CD4-positive, alpha-beta T cell (primary cell): ENCODE measurements at regions not wholly inside any gene's neighbourhood (a gene's known extent, or its start where the extent isn't known, plus 50 kb on each side); places are given as distances from the start of the nearest gene placed in this dataset.

ENCODE experiments used
- ATAC-seq: fragments of 200-7000 bp; cut with Tn5 transposase; one replicate; pipeline ENCODE4 v1.10.0; 2022; ENCODE audit warnings: mild to moderate bottlenecking; ENCODE audit not compliant: poor library complexity
- CTCF ChIA-PET: fragments of 350-600 bp; sonication (Branson Sonifier 250); formaldehyde crosslinking; loops from one replicate; lab custom pipeline; 2021; ENCODE audit warnings: antibody characterized with exemption, inconsistent platforms; lab: Charles Lee
- POLR2A ChIA-PET: fragments of 350-600 bp; sonication (Branson Sonifier 250); formaldehyde crosslinking; loops from one replicate; lab custom pipeline; 2021; ENCODE audit warnings: antibody characterized with exemption, inconsistent platforms; lab: Charles Lee
- DNase-seq, 14 experiments: peaks; one replicate each; pipeline ENCODE4 v3.0.0-alpha.2; 2013 to 2020; ENCODE audit warnings: mixed read lengths in 2 of 14
- H3K27ac ChIP-seq, 2 donors: one replicate each; pipeline versions ENCODE4 v1.5.1 to v1.7.0; 2013; ENCODE audit warnings: low read length in 2 of 2, low read depth in 1 of 2, mild to moderate bottlenecking in 1 of 2
- H3K27me3 ChIP-seq, 2 experiments: 1 replicate in 1 of 2; 2 replicates in 1 of 2; pipeline versions ENCODE4 v1.6.1 to v1.7.0; 2013; ENCODE audit warnings: low read length in 2 of 2, control low read depth in 1 of 2, mild to moderate bottlenecking in 1 of 2, moderate library complexity in 1 of 2; ENCODE audit not compliant: insufficient read depth in 2 of 2, control insufficient read depth in 1 of 2
- H3K36me3 ChIP-seq: one replicate; pipeline ENCODE4 v1.6.1; 2013; ENCODE audit warnings: low read length, control low read depth; ENCODE audit not compliant: insufficient read depth
- H3K4me1 ChIP-seq: one replicate; pipeline ENCODE4 v1.6.1; 2013; ENCODE audit warnings: low read length, control low read depth; ENCODE audit not compliant: insufficient read depth
- H3K4me3 ChIP-seq: one replicate; pipeline ENCODE4 v1.5.1; 2013; ENCODE audit warnings: mild to moderate bottlenecking, low read length, moderate library complexity
- H3K9me3 ChIP-seq, 2 experiments: 1 replicate in 1 of 2; 2 replicates in 1 of 2; pipeline versions ENCODE4 v1.6.1 to v1.7.0; 2013; ENCODE audit warnings: low read length in 2 of 2, mild to moderate bottlenecking in 2 of 2, control low read depth in 1 of 2, moderate library complexity in 1 of 2; ENCODE audit not compliant: control insufficient read depth in 1 of 2, insufficient read depth in 1 of 2
- H3K27ac Mint-ChIP-seq: one replicate; pipeline ENCODE4 v1.8.0; 2020; ENCODE audit warnings: mixed read lengths
- H3K27me3 Mint-ChIP-seq: one replicate; pipeline ENCODE4 v1.8.0; 2021; ENCODE audit warnings: mixed read lengths
- H3K36me3 Mint-ChIP-seq: one replicate; pipeline ENCODE4 v1.8.0; 2021; ENCODE audit warnings: low read depth, mixed read lengths
- H3K4me1 Mint-ChIP-seq: one replicate; pipeline ENCODE4 v1.8.0; 2021; ENCODE audit warnings: low read depth, mixed read lengths
- H3K4me3 Mint-ChIP-seq: one replicate; pipeline ENCODE4 v1.8.0; 2020; ENCODE audit warnings: mild to moderate bottlenecking, mixed read lengths
- H3K9me3 Mint-ChIP-seq: one replicate; pipeline ENCODE4 v1.8.0; 2020; ENCODE audit warnings: mixed read lengths
- intact Hi-C, 2 experiments: fragments of 100-400 bp; cut with DNase I in 1 of 2; cut with micrococcal nuclease in 1 of 2; formaldehyde crosslinking; loops; one replicate each; pipeline versions ENCODE4 v1.15.1 to v1.9.0; 2023 to 2025; cut with DNase I, micrococcal nuclease
- TF ChIP-seq, protein P1 (sequence below): fragments of 200-600 bp; IDR thresholded peaks from one replicate; pipeline ENCODE4 v1.8.0; 2022; ENCODE audit warnings: antibody characterized with exemption, mild to moderate bottlenecking

DNA sequence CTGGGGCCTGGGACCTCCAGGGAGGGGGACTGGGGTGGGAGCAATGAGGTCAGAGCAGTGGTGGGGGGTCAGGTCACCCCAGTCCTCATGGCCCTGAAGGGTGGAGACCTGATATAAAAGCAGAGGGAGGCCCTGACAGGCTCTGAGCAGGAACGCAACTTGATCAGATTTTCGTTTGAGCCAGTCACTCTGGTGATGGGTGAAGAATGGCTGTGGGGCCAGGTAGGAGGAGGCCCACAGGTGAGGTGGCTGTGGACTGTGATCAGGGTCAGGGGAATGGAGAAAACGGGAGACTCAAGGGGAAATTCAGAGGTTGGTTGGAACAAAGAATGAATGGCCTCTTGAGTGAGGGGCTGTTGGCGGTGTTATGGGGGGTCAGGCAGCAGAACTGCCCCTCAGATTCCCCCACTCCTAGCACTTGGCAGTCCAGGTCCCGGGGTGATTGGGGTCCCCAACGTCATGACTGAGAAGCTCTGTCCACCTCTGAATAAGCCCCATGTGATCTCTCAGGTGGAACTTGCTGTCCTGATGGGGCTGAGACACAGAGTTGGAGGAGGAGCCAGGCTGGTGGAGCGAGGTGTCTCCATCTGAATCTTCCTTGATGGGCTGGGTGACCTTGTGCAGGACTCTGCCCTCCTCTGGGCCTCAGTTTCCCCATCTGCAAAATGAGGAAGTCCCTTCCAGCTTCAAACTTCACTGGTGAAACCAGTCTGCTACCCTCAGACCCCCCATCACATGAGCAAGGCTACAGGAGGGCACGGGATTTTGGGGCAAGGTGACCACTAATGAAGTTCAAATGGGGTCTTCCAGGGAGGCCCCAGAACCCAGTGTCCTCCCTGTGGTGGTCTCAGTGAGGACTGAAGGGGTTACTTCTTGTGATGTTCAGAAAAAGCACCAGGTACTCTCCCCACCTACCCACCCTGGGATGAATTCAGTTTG, 683.0 kb downstream of the MATN1 start:
- ChIA-PET CTCF (no interaction called here), POLR2A (no interaction called here)
- Histone ChIP-seq H3K27ac (no peak overlapping the region), H3K36me3 (no peaks in the 10 kb centered on the region), H3K4me1 (no peaks in the 10 kb centered on the region), H3K9me3 (peaks cover 4 to 23% of the 10 kb centered on the region in 2 experiments), H3K27me3 (peaks cover 0 to 3% of the 10 kb centered on the region in 2 experiments), H3K4me3 (no peak overlapping the region)
- no peaks in the 10 kb centered on the region for H3K36me3 Mint-ChIP-seq
- TF ChIP-seq, protein P1, sequence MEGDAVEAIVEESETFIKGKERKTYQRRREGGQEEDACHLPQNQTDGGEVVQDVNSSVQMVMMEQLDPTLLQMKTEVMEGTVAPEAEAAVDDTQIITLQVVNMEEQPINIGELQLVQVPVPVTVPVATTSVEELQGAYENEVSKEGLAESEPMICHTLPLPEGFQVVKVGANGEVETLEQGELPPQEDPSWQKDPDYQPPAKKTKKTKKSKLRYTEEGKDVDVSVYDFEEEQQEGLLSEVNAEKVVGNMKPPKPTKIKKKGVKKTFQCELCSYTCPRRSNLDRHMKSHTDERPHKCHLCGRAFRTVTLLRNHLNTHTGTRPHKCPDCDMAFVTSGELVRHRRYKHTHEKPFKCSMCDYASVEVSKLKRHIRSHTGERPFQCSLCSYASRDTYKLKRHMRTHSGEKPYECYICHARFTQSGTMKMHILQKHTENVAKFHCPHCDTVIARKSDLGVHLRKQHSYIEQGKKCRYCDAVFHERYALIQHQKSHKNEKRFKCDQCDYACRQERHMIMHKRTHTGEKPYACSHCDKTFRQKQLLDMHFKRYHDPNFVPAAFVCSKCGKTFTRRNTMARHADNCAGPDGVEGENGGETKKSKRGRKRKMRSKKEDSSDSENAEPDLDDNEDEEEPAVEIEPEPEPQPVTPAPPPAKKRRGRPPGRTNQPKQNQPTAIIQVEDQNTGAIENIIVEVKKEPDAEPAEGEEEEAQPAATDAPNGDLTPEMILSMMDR: no peak
- H3K4me3 Mint-ChIP-seq: no peak overlapping the region
- peaks cover 3% of the 10 kb centered on the region for H3K9me3 Mint-ChIP-seq
- ATAC-seq (no peak), DNase-seq (no peak)
- no peak overlapping the region for H3K27ac Mint-ChIP-seq
- H3K27me3 Mint-ChIP-seq: peaks cover 11% of the 10 kb centered on the region
- intact Hi-C loops: no loop called here
- H3K4me1 Mint-ChIP-seq: no peaks in the 10 kb centered on the region

DNA sequence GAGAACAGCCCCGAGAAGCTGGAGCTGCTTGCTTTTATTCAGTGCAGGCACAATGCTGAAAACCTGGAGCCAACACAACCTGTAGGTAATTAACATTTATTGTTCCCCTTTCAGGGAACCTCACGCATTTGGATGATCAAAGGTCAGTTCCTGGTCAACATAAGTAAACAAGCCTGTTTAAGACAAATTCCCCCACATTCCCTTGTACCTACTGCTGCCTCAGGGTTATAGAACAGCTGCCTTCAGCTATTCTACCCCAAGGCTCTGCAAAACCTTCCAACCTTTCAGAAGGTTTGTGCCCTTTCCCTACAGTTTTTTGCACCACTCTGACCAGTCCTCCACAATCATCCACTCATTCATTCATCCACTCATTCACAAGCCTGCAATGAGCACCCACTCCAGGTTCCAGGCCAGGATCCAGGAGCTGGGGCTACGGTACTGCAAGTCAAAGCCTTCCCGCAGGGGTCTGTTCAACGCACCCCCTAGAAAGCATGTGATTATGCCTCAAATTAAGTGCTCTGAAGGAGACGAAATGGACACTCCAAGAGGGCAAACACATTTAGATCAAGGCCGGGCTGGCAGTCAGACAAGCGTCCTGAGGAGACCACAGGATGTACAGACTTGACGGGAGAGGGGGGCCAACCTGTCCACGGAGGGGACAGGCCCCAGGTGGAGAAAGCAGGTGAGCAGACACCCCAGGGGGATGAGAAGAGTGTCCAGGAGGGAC, 683.9 kb downstream of the MATN1 start:
- H3K9me3 ChIP-seq: peaks cover 4 to 22% of the 10 kb centered on the region in 2 experiments
- intact Hi-C loops: no loop called here
- ChIA-PET POLR2A (no interaction called here), CTCF (no interaction called here)
- H3K27ac Mint-ChIP-seq: no peak overlapping the region
- TF ChIP-seq, protein P1: no peak
- H3K4me3 Mint-ChIP-seq: no peak overlapping the region
- DNase-seq: no peak
- peaks cover 0 to 5% of the 10 kb centered on the region in 2 experiments for H3K27me3 ChIP-seq
- no peak for ATAC-seq
- no peaks in the 10 kb centered on the region for H3K36me3 Mint-ChIP-seq
- H3K27me3 Mint-ChIP-seq: peaks cover 5% of the 10 kb centered on the region
- no peak overlapping the region for H3K4me3 ChIP-seq
- H3K9me3 Mint-ChIP-seq: peaks cover 3% of the 10 kb centered on the region
- H3K4me1 ChIP-seq: no peaks in the 10 kb centered on the region
- H3K36me3 ChIP-seq: no peaks in the 10 kb centered on the region
- no peak overlapping the region for H3K27ac ChIP-seq
- no peaks in the 10 kb centered on the region for H3K4me1 Mint-ChIP-seq

GRCh38 chr1:30038134-30039025, 685.0 kb downstream of the MATN1 start:
- Histone ChIP-seq H3K4me3 (no peak overlapping the region), H3K36me3 (no peaks in the 10 kb centered on the region), H3K27ac (no peak overlapping the region), H3K27me3 (peaks cover 0 to 7% of the 10 kb centered on the region in 2 experiments), H3K4me1 (no peaks in the 10 kb centered on the region), H3K9me3 (peaks cover 0 to 28% of the 10 kb centered on the region in 2 experiments)
- ChIA-PET CTCF (no interaction called here), POLR2A (no interaction called here)
- Mint-ChIP-seq H3K9me3 (peaks cover 3% of the 10 kb centered on the region), H3K27ac (no peak overlapping the region), H3K4me3 (no peak overlapping the region), H3K27me3 (peaks cover 5% of the 10 kb centered on the region), H3K4me1 (no peaks in the 10 kb centered on the region), H3K36me3 (no peaks in the 10 kb centered on the region)
- DNase-seq: no peak
- ATAC-seq: no peak
- TF ChIP-seq, protein P1: no peak
- intact Hi-C loops: no loop called here
